Progenitor cell of endocrine pancreas (in vitro differentiated cells): ENCODE measurements at regions not wholly inside any gene's neighbourhood (a gene's known extent, or its start where the extent isn't known, plus 50 kb on each side); places are given as distances from the start of the nearest gene placed in this dataset.

Source experiments
- DNase-seq: peaks from one replicate; pipeline ENCODE4 v3.0.0; 2021; ENCODE audit warnings: low spot score; ENCODE audit not compliant: unreplicated experiment
- H3K27ac Mint-ChIP-seq: 2 replicates; pipeline ENCODE4 v1.8.0; 2021; ENCODE audit warnings: mild to moderate bottlenecking, moderate library complexity, mixed read lengths
- H3K27me3 Mint-ChIP-seq: 2 replicates; pipeline ENCODE4 v1.8.0; 2021; ENCODE audit warnings: mixed read lengths
- H3K36me3 Mint-ChIP-seq: 2 replicates; pipeline ENCODE4 v1.8.0; 2022; ENCODE audit warnings: mixed read lengths; ENCODE audit not compliant: insufficient read depth
- H3K4me1 Mint-ChIP-seq: 2 replicates; pipeline ENCODE4 v1.8.0; 2021; ENCODE audit warnings: low read depth, mixed read lengths
- H3K4me3 Mint-ChIP-seq: 2 replicates; pipeline ENCODE4 v1.8.0; 2021; ENCODE audit warnings: low read depth, mild to moderate bottlenecking, moderate library complexity, mixed read lengths
- H3K9me3 Mint-ChIP-seq: 2 replicates; pipeline ENCODE4 v1.8.0; 2021; ENCODE audit warnings: low read depth, mixed read lengths
- CTCF ChIP-seq: fragments of 200-600 bp; sonication (generic); IDR thresholded peaks from one replicate; pipeline ENCODE4 v1.5.0; 2021; ENCODE audit warnings: antibody characterized with exemption, mild to moderate bottlenecking; ENCODE audit not compliant: unreplicated experiment

DNA sequence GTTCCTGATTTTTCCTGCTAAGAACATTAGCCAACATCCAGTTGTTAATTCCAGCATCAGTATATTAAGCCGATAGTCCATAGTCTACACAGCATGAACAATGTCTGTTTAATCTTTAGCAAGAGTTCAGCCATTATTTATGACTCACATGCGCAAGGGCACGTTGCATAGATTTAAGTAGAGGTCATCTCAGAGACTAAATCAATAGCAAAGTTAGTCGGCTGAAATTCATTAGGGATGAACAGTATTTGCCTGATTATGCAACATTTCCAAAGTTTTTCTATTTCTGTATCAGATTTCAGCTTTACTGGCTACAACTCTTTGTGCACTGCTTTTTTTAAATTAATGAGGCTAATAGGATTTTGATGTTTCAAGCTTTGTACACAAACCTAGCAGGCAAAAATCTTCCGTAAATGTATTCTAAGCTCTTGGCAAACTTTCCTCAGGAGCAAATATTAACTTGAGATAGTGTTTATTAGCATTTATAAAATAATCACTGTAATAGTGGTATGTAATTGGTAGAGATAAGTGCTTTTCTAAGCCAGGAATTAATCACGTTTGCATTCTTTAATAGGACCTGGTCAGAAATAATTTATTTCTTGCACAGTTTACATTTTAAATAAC, 578.7 kb upstream of the ID2 start:
- H3K27me3 Mint-ChIP-seq, result peaks cover 32% of the 10 kb centered on the region
- H3K27ac Mint-ChIP-seq, result no peak overlapping the region
- H3K9me3 Mint-ChIP-seq, result no peaks in the 10 kb centered on the region
- H3K4me1 Mint-ChIP-seq, result peaks cover 33% of the 10 kb centered on the region
- no peak overlapping the region for H3K4me3 Mint-ChIP-seq
- no peak for TF ChIP-seq CTCF
- no peaks in the 10 kb centered on the region for H3K36me3 Mint-ChIP-seq
- no peak for DNase-seq

GRCh38 chr2:8107150-8107549, 574.7 kb upstream of the ID2 start:
- H3K4me1 Mint-ChIP-seq, result peaks cover 31% of the 10 kb centered on the region
- no peak overlapping the region for H3K27ac Mint-ChIP-seq
- H3K4me3 Mint-ChIP-seq, result no peak overlapping the region
- TF ChIP-seq CTCF, result no peak
- peaks cover 32% of the 10 kb centered on the region for H3K27me3 Mint-ChIP-seq
- no peaks in the 10 kb centered on the region for H3K9me3 Mint-ChIP-seq
- H3K36me3 Mint-ChIP-seq, result no peaks in the 10 kb centered on the region
- DNase-seq, result no peak

DNA sequence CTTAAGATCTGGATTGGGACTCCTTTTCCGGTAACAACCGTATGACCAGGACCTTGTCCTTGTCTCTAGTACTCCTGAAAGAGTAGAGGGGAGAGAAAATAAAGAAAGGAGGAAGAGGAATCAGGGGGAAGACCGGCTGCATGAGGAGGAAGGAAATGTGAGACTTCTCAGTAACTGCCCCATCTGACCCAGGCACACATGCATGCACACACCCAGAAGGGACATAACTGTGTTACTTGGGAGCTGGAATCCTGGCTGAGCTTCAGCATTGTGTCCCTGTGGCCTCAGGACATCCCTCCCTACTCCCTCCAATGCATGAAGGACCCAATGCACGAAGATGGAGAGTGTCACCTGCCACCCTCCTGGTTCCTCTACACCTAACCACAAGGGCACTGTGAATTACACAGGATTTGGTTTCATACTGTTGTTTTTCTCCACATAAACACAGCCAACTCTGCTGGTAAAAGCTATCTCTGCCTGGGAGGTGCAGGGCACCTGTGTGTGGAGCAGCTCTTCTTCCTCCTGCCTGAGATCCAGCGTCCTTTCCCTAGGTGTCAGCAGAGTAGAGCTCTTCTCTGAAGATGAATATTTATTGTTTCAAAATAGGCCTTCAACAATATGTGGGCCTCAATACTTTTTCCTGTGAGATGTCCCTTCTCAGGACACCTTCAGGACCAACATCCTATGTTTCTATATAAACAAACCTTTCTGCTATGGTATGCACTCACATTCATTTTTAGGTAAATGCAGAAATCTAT, 574.1 kb upstream of the ID2 start:
- Mint-ChIP-seq H3K9me3 (no peaks in the 10 kb centered on the region), H3K27ac (no peak overlapping the region), H3K4me1 (peaks cover 26% of the 10 kb centered on the region), H3K4me3 (no peak overlapping the region), H3K36me3 (no peaks in the 10 kb centered on the region), H3K27me3 (peaks cover 32% of the 10 kb centered on the region)
- no peak for DNase-seq
- no peak for TF ChIP-seq CTCF

GRCh38 chr2:8110716-8111115, 571.1 kb upstream of the ID2 start:
- H3K9me3 Mint-ChIP-seq, result no peaks in the 10 kb centered on the region
- H3K36me3 Mint-ChIP-seq, result no peaks in the 10 kb centered on the region
- no peak overlapping the region for H3K27ac Mint-ChIP-seq
- no peak overlapping the region for H3K4me3 Mint-ChIP-seq
- no peak for DNase-seq
- H3K27me3 Mint-ChIP-seq, result peaks cover 31% of the 10 kb centered on the region
- peaks cover 5% of the 10 kb centered on the region for H3K4me1 Mint-ChIP-seq
- TF ChIP-seq CTCF, result no peak

DNA sequence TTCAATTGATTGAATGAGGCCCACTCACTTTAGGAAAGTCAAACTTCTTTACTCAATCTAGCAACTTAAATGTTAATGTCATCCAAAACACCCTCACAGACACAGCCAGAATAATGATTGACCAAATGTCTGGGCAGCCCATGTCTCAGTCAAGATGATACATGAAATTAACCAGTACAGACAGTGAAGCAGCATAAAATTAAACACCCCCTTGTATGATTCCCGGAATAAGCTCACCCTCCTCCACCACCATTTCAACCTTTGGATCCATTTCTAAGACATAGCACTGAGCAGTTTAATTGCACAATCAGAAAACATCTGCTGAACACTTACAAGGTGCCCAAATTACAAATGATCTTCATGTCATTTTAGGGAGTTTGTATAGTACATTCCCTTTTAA, 570.7 kb upstream of the ID2 start:
- DNase-seq, result no peak
- no peak overlapping the region for H3K27ac Mint-ChIP-seq
- H3K36me3 Mint-ChIP-seq, result no peaks in the 10 kb centered on the region
- H3K9me3 Mint-ChIP-seq, result no peaks in the 10 kb centered on the region
- no peak overlapping the region for H3K4me3 Mint-ChIP-seq
- peaks cover 5% of the 10 kb centered on the region for H3K4me1 Mint-ChIP-seq
- H3K27me3 Mint-ChIP-seq, result peaks cover 27% of the 10 kb centered on the region
- no peak for TF ChIP-seq CTCF
